HEK293 (cell line): ENCODE measurements at regions not wholly inside any gene's neighbourhood (a gene's known extent, or its start where the extent isn't known, plus 50 kb on each side); places are given as distances from the start of the nearest gene placed in this dataset.

Experiments
- CTCF ChIA-PET: fragments of 350-600 bp; formaldehyde crosslinking; extraction: SDS; loops from one replicate; lab custom pipeline; 2021; ENCODE audit warnings: antibody characterized with exemption; lab: Yijun Ruan, JAX
- POLR2A ChIA-PET: fragments of 300-600 bp; formaldehyde crosslinking; extraction: SDS; loops from one replicate; lab custom pipeline; 2020; ENCODE audit warnings: antibody characterized with exemption, inconsistent platforms; lab: Yijun Ruan, JAX
- H3K27ac ChIP-seq: fragments of 200-500 bp; sonication (Bioruptor generic); 2 replicates; pipeline ENCODE4 v1.5.1; 2014; ENCODE audit warnings: low read depth, low read length, control low read depth, inconsistent platforms; ENCODE audit errors: extremely low read depth
- H3K36me3 ChIP-seq, 2 experiments: fragments of 200-500 bp in 1 of 2; sonication (Bioruptor generic) in 1 of 2; 1 replicate in 1 of 2; 2 replicates in 1 of 2; pipeline ENCODE4 v1.5.1; 2014 to 2017; ENCODE audit warnings: inconsistent platforms in 2 of 2, low read length in 2 of 2; ENCODE audit not compliant: control insufficient read depth in 2 of 2, insufficient read depth in 1 of 2
- H3K4me1 ChIP-seq: fragments of 200-500 bp; sonication (Bioruptor generic); 2 replicates; pipeline ENCODE4 v1.5.1; 2014; ENCODE audit warnings: mild to moderate bottlenecking, low read length, inconsistent platforms; ENCODE audit not compliant: control insufficient read depth, insufficient read depth
- H3K4me3 ChIP-seq: 2 replicates; pipeline ENCODE4 v1.5.1; 2011; ENCODE audit warnings: low read depth, mild to moderate bottlenecking, control low read depth, low read length, moderate library complexity
- H3K9me3 ChIP-seq: fragments of 200-500 bp; sonication (Bioruptor generic); 2 replicates; pipeline ENCODE4 v1.5.1; 2014; ENCODE audit warnings: low read depth, low read length, inconsistent platforms; ENCODE audit not compliant: control insufficient read depth, insufficient read depth
- BCL6B ChIP-seq: fragments of 450-650 bp; formaldehyde crosslinking; IDR thresholded peaks from 2 replicates; pipeline ENCODE4 v1.5.1; 2017; ENCODE audit warnings: missing biosample characterization, missing genetic modification characterization
- HIC1 ChIP-seq: fragments of 450-650 bp; formaldehyde crosslinking; IDR thresholded peaks from 2 replicates; pipeline ENCODE4 v1.5.1; 2016; ENCODE audit warnings: missing biosample characterization, missing genetic modification characterization
- REST ChIP-seq: fragments of 450-650 bp; formaldehyde crosslinking; IDR thresholded peaks from 2 replicates; pipeline ENCODE4 v1.5.1; 2016; ENCODE audit warnings: missing biosample characterization, missing genetic modification characterization
- SETDB1 ChIP-seq: IDR thresholded peaks from one replicate; pipeline ENCODE4 v1.6.1; 2017; ENCODE audit warnings: mild to moderate bottlenecking, low read length, moderate library complexity, mixed read lengths; ENCODE audit not compliant: insufficient read length
- SP7 ChIP-seq: fragments of 450-650 bp; formaldehyde crosslinking; IDR thresholded peaks from 2 replicates; pipeline ENCODE4 v1.5.1; 2016; ENCODE audit warnings: missing biosample characterization, missing genetic modification characterization
- WT1 ChIP-seq: fragments of 450-650 bp; formaldehyde crosslinking; IDR thresholded peaks from 2 replicates; pipeline ENCODE4 v1.5.1; 2016; ENCODE audit warnings: missing biosample characterization, missing genetic modification characterization
- ZBTB17 ChIP-seq: fragments of 450-650 bp; formaldehyde crosslinking; IDR thresholded peaks from 2 replicates; pipeline ENCODE4 v1.5.1; 2016; ENCODE audit warnings: missing biosample characterization, missing genetic modification characterization
- ZBTB6 ChIP-seq: fragments of 450-650 bp; formaldehyde crosslinking; IDR thresholded peaks from 2 replicates; pipeline ENCODE4 v1.5.1; 2017; ENCODE audit warnings: missing biosample characterization, missing genetic modification characterization
- ZFP69B ChIP-seq: fragments of 450-650 bp; formaldehyde crosslinking; IDR thresholded peaks from 2 replicates; pipeline ENCODE4 v1.5.1; 2016; ENCODE audit warnings: missing biosample characterization, missing genetic modification characterization
- ZNF112 ChIP-seq: fragments of 450-650 bp; formaldehyde crosslinking; IDR thresholded peaks from 2 replicates; pipeline ENCODE4 v1.5.0; 2017; ENCODE audit warnings: missing biosample characterization, missing genetic modification characterization
- ZNF157 ChIP-seq: fragments of 450-650 bp; formaldehyde crosslinking; IDR thresholded peaks from 2 replicates; pipeline ENCODE4 v1.5.1; 2016; ENCODE audit warnings: missing biosample characterization, missing genetic modification characterization
- ZNF214 ChIP-seq: fragments of 450-650 bp; formaldehyde crosslinking; IDR thresholded peaks from 2 replicates; pipeline ENCODE4 v1.5.1; 2017; ENCODE audit warnings: missing biosample characterization, mild to moderate bottlenecking, missing genetic modification characterization, borderline replicate concordance
- ZNF341 ChIP-seq: fragments of 450-650 bp; formaldehyde crosslinking; IDR thresholded peaks from 2 replicates; pipeline ENCODE4; 2016; ENCODE audit warnings: low read depth, missing biosample characterization, missing genetic modification characterization
- ZNF394 ChIP-seq: fragments of 450-650 bp; formaldehyde crosslinking; IDR thresholded peaks from 2 replicates; pipeline ENCODE4 v1.5.1; 2016; ENCODE audit warnings: missing biosample characterization, missing genetic modification characterization, mild to moderate bottlenecking, moderate library complexity, borderline replicate concordance
- ZNF398 ChIP-seq: fragments of 450-650 bp; formaldehyde crosslinking; IDR thresholded peaks from 2 replicates; pipeline ENCODE4 v1.5.1; 2017; ENCODE audit warnings: missing biosample characterization, missing genetic modification characterization
- ZNF501 ChIP-seq: fragments of 450-650 bp; formaldehyde crosslinking; IDR thresholded peaks from 2 replicates; pipeline ENCODE4 v1.5.1; 2016; ENCODE audit warnings: missing biosample characterization, missing genetic modification characterization
- ZNF530 ChIP-seq: fragments of 450-650 bp; formaldehyde crosslinking; IDR thresholded peaks from 2 replicates; pipeline ENCODE4 v1.5.1; 2016; ENCODE audit warnings: low read depth, missing biosample characterization, missing genetic modification characterization
- ZNF600 ChIP-seq: fragments of 450-650 bp; formaldehyde crosslinking; IDR thresholded peaks from 2 replicates; pipeline ENCODE4 v1.5.1; 2016; ENCODE audit warnings: missing biosample characterization, missing genetic modification characterization
- ZNF785 ChIP-seq: fragments of 450-650 bp; formaldehyde crosslinking; IDR thresholded peaks from 2 replicates; pipeline ENCODE4 v1.5.1; 2016; ENCODE audit warnings: missing biosample characterization, missing genetic modification characterization
- ZNF837 ChIP-seq: fragments of 450-650 bp; formaldehyde crosslinking; IDR thresholded peaks from 2 replicates; pipeline ENCODE4 v1.5.1; 2016; ENCODE audit warnings: missing biosample characterization, missing genetic modification characterization
- TF ChIP-seq, protein P1 (sequence below): fragments of 450-650 bp; formaldehyde crosslinking; IDR thresholded peaks from 2 replicates; pipeline ENCODE4 v1.5.1; 2016; ENCODE audit warnings: missing biosample characterization, missing genetic modification characterization

- TF ChIP-seq ZBTB6: no peak
- TF ChIP-seq ZNF600 (tag by site-specific recombination): no peak
- TF ChIP-seq ZNF785 (tag by site-specific recombination): no peak
- peak; percentile 69 for TF ChIP-seq SP7 (tag by site-specific recombination)
- TF ChIP-seq HIC1 (tag by site-specific recombination): no peak
- TF ChIP-seq ZBTB17 (tag by site-specific recombination): no peak
- TF ChIP-seq ZNF837 (tag by site-specific recombination): no peak
- TF ChIP-seq ZNF341 (tag by site-specific recombination): no peak
- TF ChIP-seq ZFP69B (tag by site-specific recombination): peak; percentile 83; the same call in 1 of the 2 replicates
These were observed 154.5 kb upstream of the ECI2 start (continued) for GRCh38 chr6:4289770-4290320.

- H3K4me1 ChIP-seq: peaks cover 2% of the 10 kb centered on the region; the same call in 1 of the 2 replicates
- ChIA-PET POLR2A (no interaction called here), CTCF (interaction anchor here (0.7 kb wide), 2 partner anchors 112 to 409 kb away, joined by 3 read pairs; no protein-coding TSS in a partner anchor)
- H3K9me3 ChIP-seq: no peaks in the 10 kb centered on the region
- H3K27ac ChIP-seq: no peak overlapping the region
- no peaks in the 10 kb centered on the region for H3K36me3 ChIP-seq
- no peak overlapping the region for H3K4me3 ChIP-seq
- TF ChIP-seq ZNF394 (no peak), ZNF398 (tag by site-specific recombination) (peak; percentile 34; the same call in 1 of the 2 replicates), ZNF112 (tag by site-specific recombination) (no peak), ZNF214 (no peak), WT1 (tag by site-specific recombination) (peak; percentile 91), ZNF501 (tag by site-specific recombination) (no peak), ZNF600 (tag by site-specific recombination) (peak; percentile 88), ZNF157 (tag by site-specific recombination) (peak; percentile 50; the same call in 1 of the 2 replicates), REST (tag by site-specific recombination) (no peak), SETDB1 (no peak), ZNF530 (tag by site-specific recombination) (no peak), BCL6B (tag by site-specific recombination) (no peak)
- TF ChIP-seq, protein P1, sequence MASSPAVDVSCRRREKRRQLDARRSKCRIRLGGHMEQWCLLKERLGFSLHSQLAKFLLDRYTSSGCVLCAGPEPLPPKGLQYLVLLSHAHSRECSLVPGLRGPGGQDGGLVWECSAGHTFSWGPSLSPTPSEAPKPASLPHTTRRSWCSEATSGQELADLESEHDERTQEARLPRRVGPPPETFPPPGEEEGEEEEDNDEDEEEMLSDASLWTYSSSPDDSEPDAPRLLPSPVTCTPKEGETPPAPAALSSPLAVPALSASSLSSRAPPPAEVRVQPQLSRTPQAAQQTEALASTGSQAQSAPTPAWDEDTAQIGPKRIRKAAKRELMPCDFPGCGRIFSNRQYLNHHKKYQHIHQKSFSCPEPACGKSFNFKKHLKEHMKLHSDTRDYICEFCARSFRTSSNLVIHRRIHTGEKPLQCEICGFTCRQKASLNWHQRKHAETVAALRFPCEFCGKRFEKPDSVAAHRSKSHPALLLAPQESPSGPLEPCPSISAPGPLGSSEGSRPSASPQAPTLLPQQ (tag by site-specific recombination): 0 out of 2 replicates have a peak, but pooled peaks have one; percentile 16
These were observed 152.5 kb upstream of the ECI2 start for GRCh38 chr6:4287811-4288244.
